Fibroblast of skin of right quadriceps (primary cell): ENCODE measurements at regions not wholly inside any gene's neighbourhood (a gene's known extent, or its start where the extent isn't known, plus 50 kb on each side); places are given as distances from the start of the nearest gene placed in this dataset.
"Not testable (repeated sequence)": the region's sequence is repeated elsewhere in the genome, so short reads cannot be mapped to it uniquely, and the experiment has no call there.

Experiments
- DNase-seq: peaks from one replicate; pipeline ENCODE4 v3.0.0-alpha.2; 2013

DNA sequence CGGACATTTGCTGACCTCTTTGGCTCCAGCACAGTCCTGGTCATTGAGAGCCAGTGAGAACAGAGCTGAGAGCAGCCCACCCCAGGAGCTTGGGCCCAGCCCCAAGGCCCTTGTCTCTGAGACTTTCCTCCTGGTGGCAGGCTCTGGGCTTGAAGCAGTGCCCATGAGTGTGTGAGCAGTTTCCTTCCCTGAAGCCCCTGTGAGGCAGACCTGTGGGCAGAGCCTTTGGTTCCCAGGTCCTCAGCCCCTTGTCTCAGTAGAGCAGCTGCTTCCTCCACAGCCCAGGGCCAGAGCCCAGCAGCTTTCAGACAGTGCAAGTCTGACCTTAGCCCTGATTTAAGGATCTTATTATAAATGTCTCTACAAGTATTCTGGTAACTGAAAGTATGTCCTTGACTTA, 1185.0 kb downstream of the RPIA start:
- DNase-seq = not testable (repeated sequence)

DNA sequence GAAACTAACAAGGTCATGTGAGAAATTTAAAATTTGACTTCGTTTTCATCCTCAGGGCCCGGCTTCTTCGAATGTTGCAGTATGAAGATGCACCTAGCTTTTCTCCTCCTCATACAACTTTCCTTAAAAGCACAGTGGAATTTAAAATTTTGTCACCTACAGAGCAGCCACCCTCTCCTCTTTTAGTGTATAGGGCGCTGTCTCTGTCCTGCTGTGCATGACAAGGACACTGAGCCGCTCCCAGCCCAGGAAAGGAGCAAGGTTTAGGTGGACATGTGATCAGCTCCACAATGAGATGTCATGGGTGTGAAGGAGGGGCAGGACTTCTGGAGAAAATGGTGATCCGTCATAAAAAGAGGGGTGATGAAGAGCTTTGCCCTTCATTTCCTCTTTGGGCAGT, 1185.4 kb downstream of the RPIA start:
- DNase-seq = not testable (repeated sequence)

DNA sequence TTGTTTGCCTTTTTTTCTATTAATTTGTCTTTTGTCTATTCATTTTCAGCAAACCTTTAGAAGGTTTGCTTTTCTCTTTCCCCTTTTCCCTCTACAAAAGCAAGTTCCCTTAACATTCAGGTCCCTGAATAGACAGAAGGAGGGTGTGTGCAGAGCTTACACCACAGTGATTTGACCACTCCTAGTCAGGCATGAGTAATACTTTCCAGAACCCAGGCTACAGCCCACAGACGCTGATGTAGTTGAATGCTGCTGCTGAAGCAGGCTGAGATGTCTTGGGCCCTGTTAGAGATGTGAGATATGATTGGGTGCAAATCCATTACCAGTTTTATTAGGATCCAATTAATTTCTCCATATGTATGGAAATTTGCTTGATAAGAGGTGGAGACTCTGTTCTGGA, 1191.4 kb downstream of the RPIA start:
- not testable (repeated sequence) for DNase-seq

DNA sequence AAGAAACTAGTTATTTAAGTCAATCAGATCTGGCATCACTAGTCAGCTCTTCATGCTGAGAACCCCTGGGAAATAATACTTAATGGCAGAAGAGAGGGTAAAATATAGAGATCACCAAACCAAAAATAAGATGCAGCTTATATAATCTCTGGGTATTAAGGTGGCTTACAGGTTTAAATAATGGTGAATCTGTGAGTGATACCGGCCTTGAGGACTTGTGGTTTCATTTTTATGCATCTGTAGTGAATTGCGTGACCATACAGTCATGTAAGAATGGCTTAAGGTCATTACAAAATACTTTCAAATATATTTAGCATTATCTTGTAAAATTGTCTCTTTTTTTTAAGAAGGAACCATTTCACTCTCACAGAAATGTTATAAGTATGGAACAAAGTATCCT, 1192.2 kb downstream of the RPIA start:
- DNase-seq = not testable (repeated sequence)

DNA sequence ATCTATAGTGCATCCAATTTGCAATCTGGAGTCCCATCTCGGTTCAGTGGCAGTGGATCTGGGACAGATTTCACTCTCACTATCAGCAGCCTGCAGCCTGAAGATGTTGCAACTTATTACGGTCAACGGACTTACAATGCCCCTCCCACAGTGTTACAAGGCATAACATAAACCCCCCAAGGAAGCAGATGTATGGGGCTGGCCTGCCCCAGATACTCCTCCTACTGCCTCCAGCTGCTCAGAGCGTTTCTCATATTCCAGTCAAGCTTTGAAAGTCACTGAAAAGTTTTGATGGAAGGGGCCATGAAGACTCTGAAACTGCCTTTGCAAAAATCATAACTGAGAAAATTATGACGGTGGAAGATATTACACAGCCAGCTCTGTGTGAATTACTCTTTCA, 1193.6 kb downstream of the RPIA start:
- DNase-seq = not testable (repeated sequence)

DNA sequence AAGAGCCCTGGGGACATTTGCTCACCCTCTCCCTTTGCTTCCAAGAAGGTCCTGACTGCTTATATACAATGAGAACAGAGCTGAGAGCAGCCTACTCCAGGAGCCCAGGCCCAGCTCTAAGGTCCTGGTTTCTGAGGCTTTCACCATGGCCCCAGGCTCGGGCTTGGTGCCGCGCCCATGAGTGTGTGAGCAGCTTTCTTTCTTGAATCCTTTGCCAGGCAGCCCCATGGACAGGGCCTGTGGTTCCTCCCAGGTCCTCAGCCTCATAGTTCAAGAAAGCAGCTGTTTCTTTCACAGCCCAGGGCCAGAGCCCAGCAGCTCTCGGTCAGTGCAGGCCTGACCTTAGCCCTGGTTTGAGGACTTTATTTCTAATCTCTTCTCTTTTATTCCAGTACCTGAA, 1197.2 kb downstream of the RPIA start:
- not testable (repeated sequence) for DNase-seq

DNA sequence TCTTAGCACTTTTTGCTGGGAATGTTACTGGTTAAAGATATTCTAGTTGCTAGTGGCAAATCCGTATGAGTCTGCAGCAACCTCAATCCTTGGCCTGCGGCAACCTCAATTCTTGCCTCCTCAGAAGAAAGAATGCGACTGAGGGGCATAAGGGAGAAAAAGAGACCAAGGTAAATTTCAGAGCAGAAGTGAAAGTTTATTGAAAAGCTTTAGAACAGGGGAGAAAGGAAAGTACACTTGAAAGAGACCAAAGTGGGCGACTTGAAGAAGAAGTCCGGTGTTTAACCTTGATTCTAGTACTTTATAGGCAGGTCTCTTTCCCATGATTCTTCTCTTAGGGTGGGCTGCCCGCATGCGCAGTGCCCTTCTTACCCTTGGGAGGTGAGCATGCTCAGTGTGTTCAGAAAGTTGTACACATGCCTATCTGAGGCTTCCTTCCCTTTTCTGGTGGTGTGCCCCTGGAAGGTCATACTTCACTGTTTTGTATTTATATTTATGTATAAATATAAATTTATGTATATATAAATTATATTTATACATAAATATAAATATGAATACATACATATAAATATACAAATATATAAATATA, 1198.8 kb downstream of the RPIA start:
- not testable (repeated sequence) for DNase-seq

DNA sequence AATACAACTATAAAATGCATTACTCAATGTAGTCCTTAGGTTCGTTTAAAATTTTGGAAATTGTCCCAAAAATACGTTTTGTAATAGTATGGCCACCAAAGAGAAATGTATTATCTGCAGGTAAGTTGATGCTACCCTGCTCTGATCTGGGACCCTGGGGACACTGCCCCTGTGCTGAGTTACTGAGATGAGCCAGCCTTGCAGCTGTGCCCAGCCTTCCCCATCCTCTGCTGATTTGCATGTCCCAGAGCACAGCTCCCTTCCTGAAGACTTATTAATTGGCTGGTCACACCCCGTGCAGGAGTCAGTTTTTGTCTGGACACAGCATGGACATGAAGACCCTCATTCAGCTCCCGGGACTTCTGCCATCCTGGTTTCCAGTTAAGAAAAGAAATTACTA, 1203.5 kb downstream of the RPIA start:
- DNase-seq = not testable (repeated sequence)

DNA sequence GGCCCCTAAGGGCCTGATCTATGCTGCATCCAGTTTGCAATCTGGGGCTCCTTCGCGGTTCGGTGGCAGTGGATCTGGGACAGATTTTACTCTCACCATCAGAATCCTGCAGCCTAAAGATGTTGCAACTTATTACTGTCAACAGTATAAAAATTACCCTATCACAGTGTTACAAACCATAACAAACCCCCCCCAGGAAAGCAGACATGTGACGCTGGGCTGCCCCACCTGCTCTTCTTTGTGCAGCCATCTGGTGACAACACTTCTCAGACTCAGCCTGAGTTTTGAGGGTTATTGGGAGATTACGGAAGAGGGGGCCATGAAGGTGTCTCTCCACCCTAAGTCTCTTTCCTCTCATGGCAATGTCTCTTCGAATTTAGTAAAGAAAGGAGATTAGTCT, 1204.2 kb downstream of the RPIA start:
- not testable (repeated sequence) for DNase-seq

DNA sequence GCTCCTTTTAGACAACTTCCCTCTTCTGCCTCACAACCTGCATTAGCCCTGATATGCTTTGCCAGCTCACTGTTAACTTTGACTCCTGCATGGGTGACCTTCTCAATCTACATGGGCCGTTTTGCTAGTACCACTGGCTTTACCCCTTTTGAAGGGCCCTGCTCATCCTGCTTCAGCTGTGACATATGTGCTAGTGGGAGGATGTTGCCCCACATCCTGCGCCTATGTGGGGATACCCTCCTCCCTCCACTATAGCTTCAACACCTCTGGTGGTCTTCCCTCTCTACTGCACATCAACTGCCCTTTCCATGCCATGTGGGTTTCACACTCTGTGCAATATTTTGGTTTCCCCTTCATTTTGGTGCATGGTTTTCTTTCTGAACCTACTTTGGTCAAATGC, 1235.5 kb downstream of the RPIA start:
- not testable (repeated sequence) for DNase-seq

DNA sequence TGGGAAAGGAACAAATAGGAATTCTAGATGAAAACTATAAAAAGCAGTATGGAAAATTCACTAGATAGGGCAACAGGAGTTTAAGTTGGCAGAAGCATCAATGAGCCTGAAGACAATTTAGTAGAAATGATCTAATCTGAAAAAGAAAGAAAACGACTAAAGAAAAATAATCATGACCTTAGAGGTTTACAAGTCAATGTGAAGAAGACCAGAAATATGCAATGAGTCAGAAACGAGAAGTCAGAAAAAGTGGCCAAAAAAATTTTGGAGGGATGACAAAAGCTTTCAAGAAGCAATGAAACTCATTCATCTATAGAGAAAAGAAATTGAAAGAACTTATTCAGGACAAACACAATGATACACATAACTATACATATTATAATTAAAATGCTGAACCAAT, 1244.0 kb downstream of the RPIA start:
- peak; percentile 38 for DNase-seq

DNA sequence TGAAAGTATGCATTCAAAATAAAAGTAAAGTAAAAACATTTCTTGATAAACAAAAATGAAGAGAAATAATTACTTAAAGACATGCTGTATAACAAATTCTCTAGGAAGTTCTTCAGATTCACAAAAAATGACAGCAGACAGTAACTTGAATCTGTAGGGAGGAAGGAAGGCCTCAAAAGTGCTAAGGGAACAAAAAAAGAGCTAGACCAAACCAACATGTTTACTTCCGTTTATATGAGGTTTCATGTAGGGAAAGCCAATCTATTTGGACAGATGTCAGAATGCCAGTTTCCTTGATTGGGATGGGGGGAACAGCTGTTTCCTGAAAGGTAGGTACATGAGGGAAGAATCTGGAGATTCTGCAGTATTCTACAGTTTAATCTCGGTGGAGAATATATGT, 1244.5 kb downstream of the RPIA start:
- DNase-seq = not testable (repeated sequence)

DNA sequence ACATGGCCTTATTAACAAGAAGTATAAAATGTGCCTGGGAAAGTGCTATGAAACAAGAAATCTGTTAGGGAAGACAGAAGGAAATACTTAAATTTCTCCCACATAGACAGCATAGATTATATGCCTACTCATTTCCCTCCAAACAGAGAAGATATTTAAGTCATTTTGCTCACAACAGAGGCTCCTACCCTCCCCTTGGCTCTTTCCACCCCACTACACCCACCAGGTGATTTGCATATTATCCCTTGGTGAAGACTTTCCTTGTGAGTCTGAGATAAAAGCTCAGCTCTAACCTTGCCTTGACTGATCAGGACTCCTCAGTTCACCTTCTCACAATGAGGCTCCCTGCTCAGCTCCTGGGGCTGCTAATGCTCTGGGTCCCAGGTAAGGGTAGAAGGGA, 1245.1 kb downstream of the RPIA start:
- DNase-seq = not testable (repeated sequence)

DNA sequence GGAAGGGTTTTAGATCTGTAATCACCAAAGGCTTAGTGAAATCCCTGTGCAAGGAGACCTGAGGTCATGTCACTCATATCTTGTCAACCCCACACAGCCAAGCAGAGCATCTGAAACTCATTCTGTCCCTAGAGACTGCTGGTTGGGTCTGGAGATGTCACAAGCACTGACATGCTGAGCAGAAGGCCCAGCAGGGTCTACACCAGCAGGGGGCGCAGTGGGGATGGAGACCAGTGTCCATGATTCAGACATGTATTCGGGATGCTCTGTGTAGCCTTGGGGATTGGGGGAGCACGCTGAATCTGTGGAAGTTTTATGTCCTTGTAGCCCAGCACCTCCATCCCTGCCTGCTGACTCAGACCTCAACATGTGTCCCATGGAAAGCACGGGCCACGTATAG, 1247.3 kb downstream of the RPIA start:
- DNase-seq = not testable (repeated sequence)

DNA sequence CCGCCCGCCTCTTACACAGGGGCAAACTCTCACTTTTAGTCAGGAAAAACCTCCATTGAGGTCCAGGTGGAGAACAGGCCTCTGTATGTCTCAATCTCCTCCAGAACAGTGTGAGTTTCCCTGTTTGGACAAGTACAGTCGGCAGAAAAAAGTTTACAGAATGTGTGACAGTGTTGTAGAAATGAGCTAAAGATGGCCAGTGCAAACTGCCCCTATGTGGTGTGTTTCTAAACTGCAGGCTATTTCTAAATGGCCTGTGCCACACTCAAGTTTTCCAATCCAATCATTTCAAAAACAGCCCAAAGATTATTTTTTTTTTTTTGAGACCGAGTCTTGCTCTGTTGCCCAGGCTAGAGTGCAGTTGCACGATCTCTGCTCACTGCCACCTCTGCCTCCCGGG, 1252.8 kb downstream of the RPIA start:
- DNase-seq = not testable (repeated sequence)

DNA sequence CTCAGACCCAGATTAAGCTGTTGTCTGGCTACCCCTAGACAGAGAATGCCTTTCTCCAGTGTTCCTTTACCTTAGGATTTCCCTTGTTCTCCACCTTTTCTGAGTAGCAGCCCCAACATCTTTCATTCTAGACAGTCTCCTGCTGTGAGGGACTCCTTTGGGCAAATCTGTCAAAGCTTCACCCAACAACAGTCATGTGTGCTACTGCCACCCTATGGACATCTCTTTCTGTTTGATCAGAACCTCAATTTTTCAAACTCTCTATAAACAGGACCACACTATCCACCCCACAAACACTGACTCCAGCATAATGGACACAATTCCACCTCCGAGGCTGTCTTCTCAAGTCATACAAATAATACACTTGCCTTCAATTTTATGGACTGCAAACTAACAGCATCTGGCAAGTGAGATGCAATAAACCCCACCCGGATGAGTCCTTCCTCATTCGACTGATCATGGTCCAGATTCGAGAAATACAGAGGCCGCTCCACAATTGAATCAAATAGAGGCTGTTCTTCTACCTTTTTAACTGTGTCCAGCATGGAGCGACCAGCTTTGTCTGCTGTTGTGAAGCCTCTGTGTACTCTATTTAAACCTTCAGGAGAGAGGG, 1253.6 kb downstream of the RPIA start:
- DNase-seq = not testable (repeated sequence)

DNA sequence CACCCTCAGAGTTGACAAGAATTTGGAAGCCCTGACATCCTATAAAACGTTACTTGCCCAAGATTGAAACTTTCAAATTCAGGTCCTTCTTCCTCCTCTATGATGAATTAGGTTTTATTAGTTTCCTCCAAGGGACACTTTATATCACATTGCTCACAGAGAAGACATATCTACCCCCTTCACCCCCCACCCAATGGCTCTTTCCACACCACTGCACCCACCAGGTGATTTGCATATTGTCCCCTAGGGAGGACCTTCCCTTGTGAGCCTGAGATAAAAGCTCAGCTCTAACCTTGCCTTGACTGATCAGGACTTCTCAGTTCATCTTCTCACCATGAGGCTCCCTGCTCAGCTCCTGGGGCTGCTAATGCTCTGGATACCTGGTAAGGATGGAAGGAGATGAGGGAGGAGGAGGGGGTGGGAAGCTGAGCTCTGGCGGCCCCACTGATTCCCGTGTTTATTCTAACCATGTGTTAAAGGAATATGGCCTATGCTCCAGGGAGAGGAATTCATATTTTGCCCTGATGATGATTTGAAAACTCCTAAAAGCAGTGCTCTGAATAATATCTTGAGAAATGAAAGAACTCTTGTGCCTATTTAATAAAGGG, 1255.8 kb downstream of the RPIA start:
- DNase-seq = not testable (repeated sequence)

DNA sequence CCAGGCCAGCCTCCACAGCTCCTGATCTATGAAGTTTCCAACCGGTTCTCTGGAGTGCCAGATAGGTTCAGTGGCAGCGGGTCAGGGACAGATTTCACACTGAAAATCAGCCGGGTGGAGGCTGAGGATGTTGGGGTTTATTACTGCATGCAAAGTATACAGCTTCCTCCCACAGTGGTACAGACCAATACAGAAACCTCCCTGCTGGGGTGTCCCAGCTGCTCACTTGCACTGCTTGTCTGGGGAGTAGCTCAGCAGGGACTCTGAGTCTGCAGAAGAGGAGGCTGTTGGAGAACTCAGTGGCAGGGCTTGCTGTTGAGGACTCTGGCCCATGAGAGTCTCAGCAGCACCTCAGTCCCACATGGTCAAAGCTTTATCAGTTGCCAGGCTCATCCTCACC, 1256.6 kb downstream of the RPIA start:
- not testable (repeated sequence) for DNase-seq

DNA sequence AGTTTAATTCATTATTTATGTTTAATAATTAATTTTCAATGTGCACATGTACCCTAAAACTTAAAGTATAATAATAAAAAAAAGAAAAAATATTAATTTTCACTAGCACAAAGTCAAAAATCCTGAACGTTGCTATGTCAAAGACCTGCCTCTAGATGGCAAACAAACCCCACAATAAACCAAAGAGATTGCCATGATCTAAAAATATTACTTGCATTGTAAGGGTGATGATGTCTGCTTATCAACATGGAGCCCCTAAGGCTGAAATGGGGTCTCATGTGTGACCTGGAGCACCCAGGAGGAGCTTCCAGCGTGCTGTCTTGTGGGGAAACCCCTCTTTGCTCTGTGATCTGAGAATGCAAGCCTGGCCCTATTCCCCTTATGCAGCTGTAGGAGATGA, 1259.3 kb downstream of the RPIA start:
- DNase-seq = not testable (repeated sequence)

DNA sequence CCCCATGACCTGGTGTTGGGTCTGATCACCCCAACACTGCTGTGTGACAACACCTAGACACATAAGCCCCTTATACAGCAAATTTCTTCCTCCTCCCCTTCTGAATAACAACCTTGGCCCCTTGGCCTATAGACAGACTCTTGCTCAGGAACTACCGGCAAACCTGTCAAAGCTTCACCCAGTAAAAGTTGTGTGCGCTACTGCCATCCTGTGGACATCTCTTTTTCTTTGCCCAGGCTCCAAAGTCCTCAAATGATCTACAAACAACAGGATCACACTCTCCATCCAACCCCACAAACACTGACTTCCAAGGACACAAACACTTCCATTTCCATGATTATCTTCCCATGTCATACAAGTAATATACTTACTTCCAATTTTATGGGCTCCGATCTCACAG, 1265.8 kb downstream of the RPIA start:
- DNase-seq = not testable (repeated sequence)

DNA sequence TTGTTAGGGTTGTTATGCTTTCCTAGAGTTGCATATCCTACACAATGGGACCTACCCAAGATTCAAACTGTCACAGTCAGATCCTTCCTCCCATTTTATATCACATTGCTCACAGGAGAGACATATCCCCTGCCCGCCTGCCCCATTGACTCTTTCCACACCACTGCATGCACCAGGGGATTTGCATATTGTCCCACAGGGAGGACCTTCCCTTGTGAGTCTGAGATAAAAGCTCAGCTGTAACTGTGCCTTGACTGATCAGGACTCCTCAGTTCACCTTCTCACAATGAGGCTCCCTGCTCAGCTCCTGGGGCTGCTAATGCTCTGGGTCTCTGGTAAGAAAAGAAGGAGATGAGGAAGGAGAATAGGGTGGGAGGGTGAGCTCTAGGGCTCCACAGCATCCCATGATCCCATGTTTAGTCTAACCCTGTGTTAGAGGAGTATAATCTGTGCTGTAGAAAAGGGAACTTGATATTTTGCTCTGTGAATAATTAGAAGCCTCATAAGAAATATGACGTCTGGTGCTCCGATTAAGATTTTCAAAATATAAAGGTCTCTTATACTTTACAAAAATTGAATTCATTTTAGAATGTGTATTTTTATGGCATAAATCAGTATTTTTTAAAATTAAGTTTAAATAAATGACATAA, 1268.4 kb downstream of the RPIA start:
- not testable (repeated sequence) for DNase-seq

DNA sequence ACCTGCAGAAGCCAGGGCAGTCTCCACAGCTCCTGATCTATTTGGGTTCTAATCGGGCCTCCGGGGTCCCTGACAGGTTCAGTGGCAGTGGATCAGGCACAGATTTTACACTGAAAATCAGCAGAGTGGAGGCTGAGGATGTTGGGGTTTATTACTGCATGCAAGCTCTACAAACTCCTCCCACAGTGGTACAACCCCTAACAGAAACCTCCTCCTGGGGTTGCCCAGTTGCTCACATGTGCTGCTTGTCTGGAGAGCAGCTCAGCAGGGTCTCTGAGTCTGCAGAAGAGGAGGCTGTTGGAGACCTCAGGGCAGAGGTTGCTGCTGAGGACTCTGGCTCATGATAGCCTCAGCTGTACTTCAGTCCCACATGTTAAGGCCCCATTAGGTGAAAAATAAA, 1269.1 kb downstream of the RPIA start:
- not testable (repeated sequence) for DNase-seq

DNA sequence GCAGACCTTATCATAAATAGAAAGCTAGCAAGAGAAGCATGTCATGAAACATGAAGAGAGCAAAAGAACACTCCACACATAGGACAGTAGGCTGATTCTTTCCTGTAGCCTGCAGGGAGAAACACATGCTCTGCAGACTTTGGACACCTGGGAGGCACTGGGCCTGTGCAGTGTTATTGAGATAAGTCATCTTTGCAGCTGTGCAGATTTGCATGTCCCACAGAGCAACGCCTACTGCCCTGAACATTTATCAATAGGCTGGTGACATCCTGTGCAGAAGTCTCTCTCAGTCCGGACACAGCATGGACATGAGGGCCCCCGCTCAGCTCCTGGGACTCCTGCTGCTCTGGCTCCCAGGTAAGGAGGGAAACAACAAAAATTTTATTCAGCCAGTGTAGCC, 1277.1 kb downstream of the RPIA start:
- DNase-seq = not testable (repeated sequence)

DNA sequence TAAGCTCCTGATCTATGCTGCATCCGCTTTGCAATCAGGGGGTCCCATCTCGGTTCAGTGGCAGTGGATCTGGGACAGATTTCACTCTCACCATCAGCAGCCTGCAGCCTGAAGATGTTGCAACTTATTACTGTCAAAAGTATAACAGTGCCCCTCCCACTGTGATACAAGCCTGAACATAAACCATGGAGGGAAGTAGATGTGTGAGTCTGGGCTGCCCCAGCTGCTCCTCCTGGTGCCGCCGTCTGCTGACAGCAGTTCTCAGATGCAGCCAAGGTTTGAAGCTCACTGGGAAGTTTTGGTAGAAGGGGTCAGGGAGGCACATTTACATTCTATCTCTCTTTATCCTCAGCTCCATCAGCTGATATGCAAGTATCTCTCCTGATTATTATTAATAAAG, 1277.7 kb downstream of the RPIA start:
- DNase-seq = not testable (repeated sequence)
